Lower leg skin (tissue), 3 donors: ENCODE measurements at regions not wholly inside any gene's neighbourhood (a gene's known extent, or its start where the extent isn't known, plus 50 kb on each side); places are given as distances from the start of the nearest gene placed in this dataset.

ENCODE experiments used
- POLR2A ChIP-seq, 2 donors: fragments of 450-650 bp; IDR thresholded peaks; one replicate each; pipeline ENCODE4 v1.6.1; 2016 to 2017; ENCODE audit warnings: antibody characterized with exemption in 2 of 2, mild to moderate bottlenecking in 1 of 2, moderate library complexity in 1 of 2
- TF ChIP-seq, protein P1 (sequence below), 3 donors: fragments of 450-650 bp; IDR thresholded peaks; one replicate each; pipeline ENCODE4 v1.5.1; 2016; ENCODE audit warnings: antibody characterized with exemption in 3 of 3, mild to moderate bottlenecking in 3 of 3, moderate library complexity in 2 of 3

DNA sequence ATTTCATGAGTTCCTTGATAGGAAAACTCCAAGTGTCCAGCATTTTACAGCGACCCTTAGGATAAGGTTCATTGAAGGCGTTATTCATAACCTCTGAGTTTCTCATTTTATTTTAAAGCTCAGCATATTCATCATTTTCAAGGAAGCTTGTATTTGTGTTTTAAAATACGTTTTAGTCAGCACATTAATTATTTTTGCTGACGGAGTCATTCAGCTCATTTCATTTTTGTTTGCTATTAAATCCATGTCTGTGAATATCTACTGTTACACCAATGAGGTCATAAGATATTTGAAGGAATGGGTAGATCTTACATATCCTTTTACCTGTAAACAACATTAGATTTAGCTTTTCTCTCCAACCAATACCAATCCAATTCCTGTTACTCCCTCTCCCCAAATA, 1766.3 kb upstream of the PCDH10 start:
- TF ChIP-seq, protein P1, sequence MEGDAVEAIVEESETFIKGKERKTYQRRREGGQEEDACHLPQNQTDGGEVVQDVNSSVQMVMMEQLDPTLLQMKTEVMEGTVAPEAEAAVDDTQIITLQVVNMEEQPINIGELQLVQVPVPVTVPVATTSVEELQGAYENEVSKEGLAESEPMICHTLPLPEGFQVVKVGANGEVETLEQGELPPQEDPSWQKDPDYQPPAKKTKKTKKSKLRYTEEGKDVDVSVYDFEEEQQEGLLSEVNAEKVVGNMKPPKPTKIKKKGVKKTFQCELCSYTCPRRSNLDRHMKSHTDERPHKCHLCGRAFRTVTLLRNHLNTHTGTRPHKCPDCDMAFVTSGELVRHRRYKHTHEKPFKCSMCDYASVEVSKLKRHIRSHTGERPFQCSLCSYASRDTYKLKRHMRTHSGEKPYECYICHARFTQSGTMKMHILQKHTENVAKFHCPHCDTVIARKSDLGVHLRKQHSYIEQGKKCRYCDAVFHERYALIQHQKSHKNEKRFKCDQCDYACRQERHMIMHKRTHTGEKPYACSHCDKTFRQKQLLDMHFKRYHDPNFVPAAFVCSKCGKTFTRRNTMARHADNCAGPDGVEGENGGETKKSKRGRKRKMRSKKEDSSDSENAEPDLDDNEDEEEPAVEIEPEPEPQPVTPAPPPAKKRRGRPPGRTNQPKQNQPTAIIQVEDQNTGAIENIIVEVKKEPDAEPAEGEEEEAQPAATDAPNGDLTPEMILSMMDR (IDR thresholded peaks at IDR 0.05), result no peak
- TF ChIP-seq POLR2A (IDR thresholded peaks at IDR 0.05), result no peak
